IMR-90 (cell line): ENCODE measurements at regions not wholly inside any gene's neighbourhood (a gene's known extent, or its start where the extent isn't known, plus 50 kb on each side); places are given as distances from the start of the nearest gene placed in this dataset.

Experiments
- ATAC-seq: fragments of 200-7000 bp; cut with Tn5 transposase; 2 replicates; pipeline ENCODE4 v1.9.1; 2020; ENCODE audit warnings: low read depth, mild to moderate bottlenecking, moderate library complexity
- BruUV-seq: library from RNA; stranded (reverse); fragments of 400-500 nt; replicated peaks from 2 replicates; lab custom pipeline; 2021; lab: Mats Ljungman, UMichigan
- CTCF ChIA-PET: fragments of 300-600 bp; formaldehyde crosslinking; extraction: SDS; loops from one replicate; lab custom pipeline; 2021; ENCODE audit warnings: antibody characterized with exemption; lab: Yijun Ruan, JAX
- POLR2A ChIA-PET: fragments of 300-600 bp; sonication (Branson Sonifier 250); formaldehyde crosslinking; loops from one replicate; lab custom pipeline; 2022; ENCODE audit warnings: antibody characterized with exemption; ENCODE audit not compliant: unreplicated experiment; lab: Charles Lee
- DNase-seq: peaks from one replicate; pipeline ENCODE4 v3.0.0; 2013
- H2AFZ ChIP-seq: replicated peaks from 2 replicates; pipeline ENCODE3; 2013; ENCODE audit warnings: low read length, mild to moderate bottlenecking; ENCODE audit not compliant: poor library complexity
- H2AK5ac ChIP-seq: 2 replicates; pipeline ENCODE4 v1.6.1; 2013; ENCODE audit warnings: low read depth, low read length, inconsistent platforms
- H2AK9ac ChIP-seq: replicated peaks from 2 replicates; pipeline ENCODE3; 2013; ENCODE audit warnings: mild to moderate bottlenecking, low read depth, low read length, moderate library complexity; ENCODE audit not compliant: poor library complexity
- H2BK120ac ChIP-seq: 2 replicates; pipeline ENCODE4 v1.6.1; 2013; ENCODE audit warnings: low read depth, low read length, inconsistent platforms
- H2BK15ac ChIP-seq: 3 replicates; pipeline ENCODE4 v1.6.1; 2013; ENCODE audit warnings: low read depth, low read length, inconsistent platforms
- H2BK20ac ChIP-seq: 2 replicates; pipeline ENCODE4 v1.6.1; 2013; ENCODE audit warnings: low read depth, mild to moderate bottlenecking, inconsistent platforms, low read length, moderate library complexity
- H2BK5ac ChIP-seq: 2 replicates; pipeline ENCODE4 v1.6.1; 2013; ENCODE audit warnings: mild to moderate bottlenecking, low read depth, low read length, inconsistent platforms; ENCODE audit not compliant: poor library complexity, severe bottlenecking
- H3K14ac ChIP-seq: replicated peaks from 2 replicates; pipeline ENCODE4 v1.6.1; 2013; ENCODE audit warnings: low read depth, low read length, inconsistent platforms
- H3K18ac ChIP-seq: 2 replicates; pipeline ENCODE4 v1.6.1; 2013; ENCODE audit warnings: low read depth, low read length, control low read depth
- H3K23ac ChIP-seq: 2 replicates; pipeline ENCODE4 v1.6.1; 2013; ENCODE audit warnings: low read depth, low read length, inconsistent platforms
- H3K27ac ChIP-seq: 2 replicates; pipeline ENCODE4 v1.5.1; 2013; ENCODE audit warnings: mild to moderate bottlenecking, control low read depth, low read length; ENCODE audit not compliant: insufficient read depth
- H3K27me3 ChIP-seq: 2 replicates; pipeline ENCODE4 v1.6.1; 2013; ENCODE audit warnings: low read length; ENCODE audit not compliant: control insufficient read depth, insufficient read depth
- H3K36me3 ChIP-seq: 2 replicates; pipeline ENCODE4 v1.6.1; 2013; ENCODE audit warnings: low read length, mixed read lengths; ENCODE audit not compliant: control insufficient read depth, insufficient read depth
- H3K4ac ChIP-seq: 2 replicates; pipeline ENCODE4 v1.6.1; 2013; ENCODE audit warnings: low read depth, low read length, inconsistent platforms
- H3K4me1 ChIP-seq: 2 replicates; pipeline ENCODE4 v1.6.1; 2013; ENCODE audit warnings: low read length, mixed read lengths; ENCODE audit not compliant: control insufficient read depth, insufficient read depth
- H3K4me2 ChIP-seq: 2 replicates; pipeline ENCODE4 v1.6.1; 2013; ENCODE audit warnings: low read depth, mild to moderate bottlenecking, control low read depth, low read length, moderate library complexity
- H3K4me3 ChIP-seq: 2 replicates; pipeline ENCODE4 v1.5.1; 2013; ENCODE audit warnings: low read depth, mild to moderate bottlenecking, control low read depth, low read length, moderate library complexity; ENCODE audit not compliant: insufficient read depth
- H3K56ac ChIP-seq: 2 replicates; pipeline ENCODE4 v1.6.1; 2013; ENCODE audit warnings: low read length, inconsistent platforms; ENCODE audit not compliant: insufficient read depth; ENCODE audit errors: extremely low read depth
- H3K79me1 ChIP-seq, 2 experiments: 2 replicates each; pipeline ENCODE4 v1.6.1; 2013; ENCODE audit warnings: low read length in 2 of 2, inconsistent platforms in 1 of 2, low read depth in 1 of 2
- H3K9ac ChIP-seq: 2 replicates; pipeline ENCODE4 v1.6.1; 2013; ENCODE audit warnings: low read depth, low read length, control low read depth
- H3K9me1 ChIP-seq: 2 replicates; pipeline ENCODE4 v1.6.1; 2013; ENCODE audit warnings: low read length, inconsistent platforms; ENCODE audit not compliant: insufficient read depth
- H3K9me3 ChIP-seq: 2 replicates; pipeline ENCODE4 v1.6.1; 2013; ENCODE audit warnings: low read length; ENCODE audit not compliant: control insufficient read depth, insufficient read depth
- H4K20me1 ChIP-seq: 2 replicates; pipeline ENCODE4 v1.6.1; 2013; ENCODE audit warnings: low read length, inconsistent platforms; ENCODE audit not compliant: insufficient read depth
- H4K5ac ChIP-seq: 2 replicates; pipeline ENCODE4 v1.6.1; 2013; ENCODE audit warnings: mild to moderate bottlenecking, low read depth, low read length, control low read depth
- H4K8ac ChIP-seq, 2 experiments: 2 replicates each; pipeline ENCODE4 v1.6.1; 2013; ENCODE audit warnings: low read depth in 2 of 2, low read length in 2 of 2, control low read depth in 1 of 2, inconsistent platforms in 1 of 2
- H4K91ac ChIP-seq: 2 replicates; pipeline ENCODE4 v1.6.1; 2013; ENCODE audit warnings: low read depth, low read length, inconsistent platforms; ENCODE audit not compliant: insufficient read depth
- BHLHE40 ChIP-seq: fragments of 150-350 bp; IDR thresholded peaks from 2 replicates; pipeline ENCODE4 v1.6.1; 2016; ENCODE audit warnings: mild to moderate bottlenecking, low read depth, low read length
- MXI1 ChIP-seq: IDR thresholded peaks from 2 replicates; pipeline ENCODE4 v1.6.1; 2012; ENCODE audit warnings: low read depth, mild to moderate bottlenecking, low read length, moderate library complexity, borderline replicate concordance
- RFX5 ChIP-seq: IDR thresholded peaks from 2 replicates; pipeline ENCODE4 v1.8.0; 2012; ENCODE audit warnings: low read depth, mild to moderate bottlenecking, low read length, moderate library complexity
- USF2 ChIP-seq: fragments of 150-350 bp; IDR thresholded peaks from 2 replicates; pipeline ENCODE4 v1.6.1; 2017; ENCODE audit warnings: mild to moderate bottlenecking, antibody characterized with exemption, low read length, low read depth
- dilution Hi-C: fragments of 300-500 bp; cut with HindIII; formaldehyde crosslinking; loops from one replicate; pipeline ENCODE4 v1.14.3; 2018; ENCODE audit warnings: low sequenced_read_pairs; ENCODE audit not compliant: unreplicated experiment
- in situ Hi-C: fragments of 300-500 bp; cut with MboI; formaldehyde crosslinking; loops from 3 replicates; pipeline ENCODE4 v1.14.3; 2019; ENCODE audit warnings: low sequenced_read_pairs, inconsistent platforms, mixed read lengths
- intact Hi-C: fragments of 100-400 bp; cut with micrococcal nuclease; formaldehyde crosslinking; loops from 2 replicates; pipeline ENCODE4 v1.10.0; 2022

DNA sequence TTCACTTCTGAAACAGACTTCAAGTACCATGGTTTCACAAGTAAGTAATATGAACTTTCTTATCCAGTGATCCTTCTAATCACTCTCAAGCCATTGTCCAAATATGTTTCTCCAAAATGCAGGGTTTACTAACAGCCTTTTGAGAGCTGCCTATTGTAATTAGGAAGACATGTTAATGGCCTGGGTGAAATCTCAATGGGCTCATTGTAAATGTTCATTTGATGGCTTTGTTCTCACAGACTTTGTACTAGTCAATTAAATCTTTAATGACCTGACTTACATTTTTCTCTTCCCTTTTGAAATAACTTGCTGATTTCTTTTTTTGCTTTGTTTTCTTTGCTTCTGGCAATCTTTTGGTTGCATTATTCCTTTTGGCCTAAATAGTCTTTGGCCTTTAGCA lies 444.8 kb downstream of the LIG4 start:
- Histone ChIP-seq H3K14ac (no peak overlapping the region), H3K4me2 (no peak overlapping the region), H3K18ac (no peak overlapping the region), H3K4ac (no peak overlapping the region), H4K5ac (no peak overlapping the region), H3K9ac (no peak overlapping the region), H3K27me3 (no peaks in the 10 kb centered on the region), H2AK9ac (no peak overlapping the region), H2BK15ac (no peak overlapping the region), H2AK5ac (no peak overlapping the region), H4K91ac (no peak overlapping the region), H2AFZ (no peak overlapping the region), H4K8ac (no peak overlapping the region), H2BK20ac (no peak overlapping the region), H3K56ac (no peak overlapping the region), H3K23ac (no peak overlapping the region), H3K79me1 (peaks cover 3 to 22% of the 10 kb centered on the region in 2 experiments), H3K9me1 (0 out of 2 replicates have a peak, but pooled peaks cover 3% of the 10 kb centered on the region), H3K4me3 (no peak overlapping the region), H3K27ac (no peak overlapping the region), H2BK5ac (no peak overlapping the region), H2BK120ac (no peak overlapping the region), H4K20me1 (no peaks in the 10 kb centered on the region), H3K9me3 (no peaks in the 10 kb centered on the region), H3K4me1 (peaks cover 5% of the 10 kb centered on the region), H3K36me3 (no peaks in the 10 kb centered on the region)
- intact Hi-C loops (no loop called here), in situ Hi-C loops (no loop called here), dilution Hi-C loops (no loop called here)
- TF ChIP-seq MXI1, result no peak
- no peak for TF ChIP-seq USF2
- TF ChIP-seq RFX5, result no peak
- no peak for TF ChIP-seq BHLHE40
- no peak for ATAC-seq
- no peak for DNase-seq
- POLR2A ChIA-PET, result no interaction called here
- CTCF ChIA-PET, result interaction anchor here (0.9 kb wide), 1 partner anchor 11 kb away, joined by 3 read pairs; no protein-coding TSS in a partner anchor
- no TSS peak for BruUV-seq
